HepG2 (cell line): ENCODE measurements at regions not wholly inside any gene's neighbourhood (a gene's known extent, or its start where the extent isn't known, plus 50 kb on each side); places are given as distances from the start of the nearest gene placed in this dataset.

Experiments used
- ATAC-seq: fragments of 200-7000 bp; cut with Tn5 transposase; 3 replicates; pipeline ENCODE4 v1.9.1; 2020; ENCODE audit warnings: mild to moderate bottlenecking, moderate library complexity
- BruUV-seq: library from RNA; stranded (reverse); fragments of 400-500 nt; replicated peaks from 2 replicates; lab custom pipeline; 2021; lab: Mats Ljungman, UMichigan
- CTCF ChIA-PET: fragments of 300-600 bp; formaldehyde crosslinking; extraction: SDS; loops from one replicate; lab custom pipeline; 2021; ENCODE audit warnings: low total read pairs, inconsistent platforms, low intra/inter-chr PET ratio; lab: Yijun Ruan, JAX
- POLR2A ChIA-PET: fragments of 350-600 bp; sonication (Branson Sonifier 250); formaldehyde crosslinking; loops from one replicate; lab custom pipeline; 2020; ENCODE audit warnings: antibody characterized with exemption, inconsistent platforms; lab: Yijun Ruan, JAX
- DNase-seq: peaks from one replicate; pipeline ENCODE4 v3.0.0-alpha.2; 2015; ENCODE audit warnings: low spot score
- FAIRE-seq: peaks from 3 replicates; lab custom pipeline; 2011; peaks lifted over from hg19 to GRCh38; lab: Jason Lieb, UNC
- H2AFZ ChIP-seq: one replicate; pipeline ENCODE4 v1.6.1; 2011; ENCODE audit warnings: low read length, inconsistent platforms
- H3K27ac ChIP-seq: fragments of 300-600 bp; 3 replicates; pipeline ENCODE4 v1.8.0; 2011; ENCODE audit warnings: mixed run types, mild to moderate bottlenecking, mixed read lengths, low read length, inconsistent platforms; ENCODE audit not compliant: insufficient read depth; ENCODE audit errors: extremely low read length
- H3K27me3 ChIP-seq, 2 experiments: fragments of 200-600 bp in 1 of 2; 2 replicates in 1 of 2; 3 replicates in 1 of 2; pipeline versions ENCODE4 v1.6.0 to v1.8.0; 2011; ENCODE audit warnings: low read length in 2 of 2, mild to moderate bottlenecking in 2 of 2, moderate library complexity in 2 of 2, inconsistent platforms in 1 of 2; ENCODE audit not compliant: insufficient read depth in 2 of 2, control insufficient read depth in 1 of 2
- H3K36me3 ChIP-seq, 2 experiments: fragments of 200-600 bp in 1 of 2; replicated peaks in 1 of 2; 2 replicates in 1 of 2; 3 replicates in 1 of 2; pipeline versions ENCODE4 v1.5.1 to v1.8.0; 2011; ENCODE audit warnings: low read length in 2 of 2, inconsistent platforms in 1 of 2; ENCODE audit not compliant: insufficient read depth in 2 of 2, control insufficient read depth in 1 of 2
- H3K4me1 ChIP-seq: 2 replicates; pipeline ENCODE4 v1.5.1; 2012; ENCODE audit warnings: low read length, inconsistent platforms; ENCODE audit not compliant: insufficient read depth
- H3K4me2 ChIP-seq: 2 replicates; pipeline ENCODE4 v1.6.0; 2011; ENCODE audit warnings: low read depth, low read length, inconsistent platforms
- H3K4me3 ChIP-seq, 3 experiments: fragments of 200-600 bp in 1 of 3; sonication (generic), shearing (Covaris generic) in 1 of 3; replicated peaks in 1 of 3; 2 replicates each; pipeline ENCODE4 v1.5.1; 2011 to 2016; ENCODE audit warnings: low read length in 3 of 3, inconsistent platforms in 2 of 3, low read depth in 2 of 3, mild to moderate bottlenecking in 2 of 3, control low read depth in 1 of 3, mixed read lengths in 1 of 3; ENCODE audit not compliant: insufficient read depth in 1 of 3
- H3K79me2 ChIP-seq: one replicate; pipeline ENCODE4 v1.6.1; 2011; ENCODE audit warnings: low read length, inconsistent platforms; ENCODE audit not compliant: insufficient read depth
- H3K9ac ChIP-seq: 2 replicates; pipeline ENCODE4 v1.6.0; 2011; ENCODE audit warnings: mild to moderate bottlenecking, low read depth, low read length, inconsistent platforms; ENCODE audit not compliant: insufficient read depth
- H3K9me3 ChIP-seq: 2 replicates; pipeline ENCODE4 v1.5.1; 2012; ENCODE audit warnings: mild to moderate bottlenecking, low read length
- H4K20me1 ChIP-seq: 2 replicates; pipeline ENCODE4 v1.6.0; 2011; ENCODE audit warnings: inconsistent platforms, mild to moderate bottlenecking, low read length, moderate library complexity; ENCODE audit not compliant: insufficient read depth
- CHD4 ChIP-seq: fragments of 200-600 bp; sonication (generic); IDR thresholded peaks from 2 replicates; pipeline ENCODE4 v1.7.0; 2017; ENCODE audit warnings: mild to moderate bottlenecking, low read length, borderline replicate concordance
- CREB3 ChIP-seq: sonication (generic); formaldehyde crosslinking; IDR thresholded peaks from 2 replicates; pipeline ENCODE4 v1.5.0; 2020; ENCODE audit warnings: missing genetic modification reagents
- SNAPC4 ChIP-seq: sonication (generic); formaldehyde crosslinking; IDR thresholded peaks from 2 replicates; pipeline ENCODE4 v1.4.0; 2020; ENCODE audit warnings: mild to moderate bottlenecking, missing genetic modification reagents
- TFAP4 ChIP-seq: sonication (generic); IDR thresholded peaks from 2 replicates; pipeline ENCODE4 v1.6.1; 2016; ENCODE audit warnings: low read depth, borderline replicate concordance
- ZEB1 ChIP-seq: IDR thresholded peaks from 2 replicates; pipeline ENCODE4 v1.6.1; 2012; ENCODE audit warnings: mild to moderate bottlenecking, low read depth, inconsistent platforms; ENCODE audit not compliant: insufficient replicate concordance
- ZKSCAN8 ChIP-seq: IDR thresholded peaks from 2 replicates; pipeline ENCODE4 v1.6.1; 2016; ENCODE audit warnings: borderline replicate concordance, missing genetic modification reagents, missing compliant biosample characterization
- ZNF343 ChIP-seq: sonication (generic); formaldehyde crosslinking; IDR thresholded peaks from 2 replicates; pipeline ENCODE4 v1.4.0; 2020; ENCODE audit warnings: mild to moderate bottlenecking, missing genetic modification reagents
- ZNF383 ChIP-seq: sonication (generic); formaldehyde crosslinking; IDR thresholded peaks from 2 replicates; pipeline ENCODE4 v1.4.0; 2020; ENCODE audit warnings: missing genetic modification reagents, mild to moderate bottlenecking, borderline replicate concordance
- ZNF883 ChIP-seq: sonication (generic); formaldehyde crosslinking; IDR thresholded peaks from 2 replicates; pipeline ENCODE4 v1.5.1; 2020; ENCODE audit warnings: mild to moderate bottlenecking, missing genetic modification reagents; ENCODE audit errors: not compliant biosample characterization
- WGBS: methylation state at CpG from one replicate; pipeline ENCODE4 v1.1.6; 2017; ENCODE audit warnings: low lambda C conversion rate; 5-methylcytosine and 5-hydroxymethylcytosine counted together
- in situ Hi-C: cut with HindIII; loops from 2 replicates; pipeline ENCODE4 v1.10.0; 2017; ENCODE audit warnings: low pct_unique_long_range_greater_than_20kb; ENCODE audit not compliant: extremely low pct_ligation_motif_present
- intact Hi-C: fragments of 100-400 bp; cut with micrococcal nuclease; formaldehyde crosslinking; loops from one replicate; pipeline ENCODE4 v1.10.0; 2022; ENCODE audit not compliant: unreplicated experiment
- TF ChIP-seq, protein P1 (sequence below): sonication (generic); formaldehyde crosslinking; IDR thresholded peaks from 2 replicates; pipeline ENCODE4 v1.5.1; 2020; ENCODE audit warnings: mild to moderate bottlenecking, missing genetic modification reagents, borderline replicate concordance

DNA sequence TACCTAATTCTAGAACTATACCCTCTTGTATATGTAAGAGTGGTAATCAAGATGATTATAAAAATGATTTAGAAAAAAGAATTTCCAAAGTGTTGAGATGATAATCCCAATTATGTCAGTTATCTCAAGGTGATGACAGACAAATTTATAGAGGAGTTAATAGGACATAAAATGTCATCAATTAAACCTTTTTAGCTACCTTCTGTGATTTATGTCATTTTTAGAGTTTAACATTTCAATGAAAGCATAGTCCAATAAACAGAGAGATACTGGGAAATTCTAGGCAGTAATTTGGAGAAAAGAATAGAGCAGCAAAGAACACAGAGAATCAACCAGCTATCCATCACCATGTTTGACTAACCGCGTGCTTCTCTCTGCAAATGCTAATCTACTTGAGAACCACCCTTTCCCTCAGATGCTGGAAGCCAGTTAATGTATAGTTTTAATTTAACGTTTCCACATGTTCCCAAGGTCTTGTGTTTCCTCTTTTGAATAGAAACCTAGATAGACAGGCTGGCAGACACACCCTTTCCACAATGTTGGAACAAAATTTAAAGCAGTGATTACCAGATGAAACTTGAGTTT is 433.1 kb upstream of the FAM241A start:
- WGBS: 60% methylated on average over 3 of the region's 3 CpGs
- Histone ChIP-seq H3K4me3 (no peak overlapping the region), H3K9ac (no peak overlapping the region), H3K27ac (no peak overlapping the region)
- no TSS peak for BruUV-seq
- in situ Hi-C loops: no loop called here
- no peak for FAIRE-seq
- no peak for TF ChIP-seq ZNF883 (CRISPR knock-in tag)
- no peak for TF ChIP-seq TFAP4
- no peak for TF ChIP-seq CREB3 (CRISPR knock-in tag)
- no peak for TF ChIP-seq ZKSCAN8 (CRISPR knock-in tag)
- TF ChIP-seq, all 625 proteins: peak for 0
- ChIA-PET POLR2A (no interaction called here), CTCF (no interaction called here)
- ATAC-seq (no peak), DNase-seq (no peak)
- no peaks in the 10 kb centered on the region for H3K79me2 ChIP-seq
- H3K36me3 ChIP-seq: no peaks in the 10 kb centered on the region
- intact Hi-C loops: no loop called here
- H3K27me3 ChIP-seq: no peaks in the 10 kb centered on the region
- H2AFZ ChIP-seq: no peak overlapping the region
- no peaks in the 10 kb centered on the region for H3K4me1 ChIP-seq
- H4K20me1 ChIP-seq: no peaks in the 10 kb centered on the region
- no peaks in the 10 kb centered on the region for H3K9me3 ChIP-seq
- no peak overlapping the region for H3K4me2 ChIP-seq

DNA sequence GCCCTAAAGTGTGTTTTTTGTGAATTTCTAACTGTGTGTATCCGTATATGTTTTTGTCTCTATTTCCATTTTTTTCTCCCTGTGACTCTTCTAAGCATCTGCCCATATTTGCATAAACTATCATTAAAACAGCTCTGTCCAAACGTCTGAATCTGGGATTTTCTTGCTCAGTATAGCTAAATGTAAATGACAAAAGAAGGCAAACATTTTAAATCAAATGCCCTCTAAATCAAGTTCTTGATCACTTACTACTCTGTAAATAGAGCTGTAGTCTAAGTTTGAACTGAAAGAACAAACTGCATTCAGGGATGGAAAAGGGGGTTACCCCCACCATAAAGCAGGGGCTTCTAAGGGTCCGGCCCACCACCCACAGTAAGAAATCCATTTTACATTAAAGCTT is 432.0 kb upstream of the FAM241A start:
- Histone ChIP-seq H3K79me2 (no peaks in the 10 kb centered on the region), H4K20me1 (no peaks in the 10 kb centered on the region), H3K4me1 (no peaks in the 10 kb centered on the region), H3K36me3 (no peaks in the 10 kb centered on the region), H3K4me3 (no peak overlapping the region), H3K27me3 (no peaks in the 10 kb centered on the region), H3K27ac (no peak overlapping the region), H3K9me3 (no peaks in the 10 kb centered on the region), H3K4me2 (no peak overlapping the region), H3K9ac (no peak overlapping the region), H2AFZ (no peak overlapping the region)
- in situ Hi-C loops (no loop called here), intact Hi-C loops (no loop called here)
- WGBS: 34% methylated on average over 3 of the region's 3 CpGs
- no peak for DNase-seq
- no TSS peak for BruUV-seq
- ChIA-PET CTCF (no interaction called here), POLR2A (no interaction called here)
- no peak for FAIRE-seq
- no peak for ATAC-seq
- TF ChIP-seq ZEB1 (no peak), ZNF383 (CRISPR knock-in tag) (no peak), SNAPC4 (CRISPR knock-in tag) (no peak), ZNF343 (no peak), CHD4 (no peak)
- TF ChIP-seq, protein P1, sequence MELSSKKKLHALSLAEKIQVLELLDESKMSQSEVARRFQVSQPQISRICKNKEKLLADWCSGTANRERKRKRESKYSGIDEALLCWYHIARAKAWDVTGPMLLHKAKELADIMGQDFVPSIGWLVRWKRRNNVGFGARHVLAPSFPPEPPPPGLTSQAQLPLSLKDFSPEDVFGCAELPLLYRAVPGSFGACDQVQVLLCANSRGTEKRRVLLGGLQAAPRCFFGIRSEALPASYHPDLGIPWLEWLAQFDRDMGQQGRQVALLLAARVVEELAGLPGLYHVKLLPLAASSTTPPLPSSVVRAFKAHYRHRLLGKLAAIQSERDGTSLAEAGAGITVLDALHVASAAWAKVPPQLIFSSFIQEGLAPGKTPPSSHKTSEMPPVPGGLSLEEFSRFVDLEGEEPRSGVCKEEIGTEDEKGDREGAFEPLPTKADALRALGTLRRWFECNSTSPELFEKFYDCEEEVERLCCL (CRISPR knock-in tag): no peak
